SK-N-SH treated with all-trans-retinoic acid at 6 μM for 48 hours (cell line): ENCODE measurements at regions not wholly inside any gene's neighbourhood (a gene's known extent, or its start where the extent isn't known, plus 50 kb on each side); places are given as distances from the start of the nearest gene placed in this dataset.

Source experiments
- ATAC-seq: fragments of 200-7000 bp; cut with Tn5 transposase; 3 replicates; pipeline ENCODE4 v1.9.1; 2020; ENCODE audit warnings: mild to moderate bottlenecking, moderate library complexity
- ARNTL ChIP-seq: fragments of 450-650 bp; formaldehyde crosslinking; IDR thresholded peaks from 2 replicates; pipeline ENCODE4 v1.5.0; 2020; ENCODE audit warnings: low read depth, mild to moderate bottlenecking, moderate library complexity, borderline replicate concordance
- BACH2 ChIP-seq: fragments of 250-450 bp; sonication (Bioruptor Pico); IDR thresholded peaks from 2 replicates; pipeline ENCODE4 v1.9.0; 2021; ENCODE audit warnings: mild to moderate bottlenecking, borderline replicate concordance
- CREB5 ChIP-seq: fragments of 250-450 bp; sonication (Bioruptor Pico); IDR thresholded peaks from 2 replicates; pipeline ENCODE4 v1.5.1; 2020; ENCODE audit warnings: low read depth, mild to moderate bottlenecking, moderate library complexity
- GLIS3 ChIP-seq: fragments of 250-450 bp; sonication (Bioruptor Pico); IDR thresholded peaks from 2 replicates; pipeline ENCODE4 v1.5.0; 2020; ENCODE audit warnings: mild to moderate bottlenecking, moderate library complexity
- OSR1 ChIP-seq: fragments of 250-450 bp; sonication (Bioruptor Pico); IDR thresholded peaks from 2 replicates; pipeline ENCODE4 v1.8.0; 2022; ENCODE audit warnings: moderate library complexity, mild to moderate bottlenecking, inconsistent platforms
- PATZ1 ChIP-seq: fragments of 250-450 bp; sonication (Bioruptor Pico); IDR thresholded peaks from 2 replicates; pipeline ENCODE4 v1.8.0; 2020; ENCODE audit warnings: mild to moderate bottlenecking, moderate library complexity, borderline replicate concordance
- POU6F1 ChIP-seq: fragments of 250-450 bp; sonication (Bioruptor Pico); IDR thresholded peaks from 2 replicates; pipeline ENCODE4 v1.8.0; 2021; ENCODE audit warnings: low read depth, mild to moderate bottlenecking, moderate library complexity, borderline replicate concordance
- PPARA ChIP-seq: fragments of 250-450 bp; sonication (Bioruptor Pico); IDR thresholded peaks from 2 replicates; pipeline ENCODE4 v1.5.0; 2020; ENCODE audit warnings: mild to moderate bottlenecking, borderline replicate concordance
- RARB ChIP-seq: fragments of 250-450 bp; sonication (Bioruptor Pico); IDR thresholded peaks from 2 replicates; pipeline ENCODE4 v1.8.0; 2021; ENCODE audit warnings: mild to moderate bottlenecking, moderate library complexity
- SNAI2 ChIP-seq: fragments of 250-450 bp; sonication (Bioruptor Pico); IDR thresholded peaks from 2 replicates; pipeline ENCODE4 v1.5.0; 2020; ENCODE audit warnings: mild to moderate bottlenecking, moderate library complexity
- TCF4 ChIP-seq: fragments of 250-450 bp; sonication (Bioruptor Pico); IDR thresholded peaks from 2 replicates; pipeline ENCODE4 v1.8.0; 2021; ENCODE audit warnings: mild to moderate bottlenecking, moderate library complexity, borderline replicate concordance
- TSHZ2 ChIP-seq: fragments of 250-450 bp; sonication (Bioruptor Pico); IDR thresholded peaks from 2 replicates; pipeline ENCODE4 v1.5.0; 2020; ENCODE audit warnings: mild to moderate bottlenecking, moderate library complexity
- ZFP3 ChIP-seq: fragments of 250-450 bp; sonication (Bioruptor Pico); IDR thresholded peaks from 2 replicates; pipeline ENCODE4 v1.5.0; 2020; ENCODE audit warnings: mild to moderate bottlenecking, moderate library complexity
- ZNF565 ChIP-seq: fragments of 450-650 bp; formaldehyde crosslinking; conservative IDR thresholded peaks from 2 replicates; pipeline ENCODE4 v1.5.0; 2020; ENCODE audit warnings: low read depth, mild to moderate bottlenecking, moderate library complexity
- ZNF70 ChIP-seq: fragments of 450-650 bp; formaldehyde crosslinking; IDR thresholded peaks from 2 replicates; pipeline ENCODE4 v1.5.0; 2020; ENCODE audit warnings: mild to moderate bottlenecking, moderate library complexity
- ZNF8 ChIP-seq: fragments of 450-650 bp; formaldehyde crosslinking; IDR thresholded peaks from 2 replicates; pipeline ENCODE4 v1.5.0; 2020; ENCODE audit warnings: mild to moderate bottlenecking, moderate library complexity

- no peak for ATAC-seq
- TF ChIP-seq PPARA (CRISPR knock-in tag), result no peak
- no peak for TF ChIP-seq SNAI2
- no peak for TF ChIP-seq POU6F1 (CRISPR knock-in tag)
- no peak for TF ChIP-seq ARNTL (CRISPR knock-in tag)
- TF ChIP-seq RARB (CRISPR knock-in tag), result no peak
- TF ChIP-seq PATZ1 (CRISPR knock-in tag), result no peak
These were observed 82.4 kb upstream of the DLG1 start for GRCh38 chr3:197380786-197381185.

- ATAC-seq, result no peak
- TF ChIP-seq TCF4 (CRISPR knock-in tag) (no peak), RARB (CRISPR knock-in tag) (no peak), ZNF565 (CRISPR knock-in tag) (no peak), OSR1 (CRISPR knock-in tag) (no peak), PATZ1 (CRISPR knock-in tag) (no peak), TSHZ2 (CRISPR knock-in tag) (no peak)
These were observed 80.7 kb upstream of the DLG1 start for GRCh38 chr3:197378985-197379718.

GRCh38 chr3:197376735-197377555 lies 78.5 kb upstream of the DLG1 start:
- ATAC-seq, result no peak
- TF ChIP-seq OSR1 (CRISPR knock-in tag), result no peak
- no peak for TF ChIP-seq POU6F1 (CRISPR knock-in tag)
- TF ChIP-seq BACH2 (CRISPR knock-in tag), result no peak
- no peak for TF ChIP-seq ZNF70
- no peak for TF ChIP-seq ZNF8 (CRISPR knock-in tag)
- TF ChIP-seq GLIS3, result no peak
- TF ChIP-seq ZFP3 (CRISPR knock-in tag), result no peak
- no peak for TF ChIP-seq SNAI2
- no peak for TF ChIP-seq PPARA (CRISPR knock-in tag)
- no peak for TF ChIP-seq TSHZ2 (CRISPR knock-in tag)
- TF ChIP-seq RARB (CRISPR knock-in tag), result no peak
- no peak for TF ChIP-seq CREB5 (CRISPR knock-in tag)
- TF ChIP-seq TCF4 (CRISPR knock-in tag), result no peak
- TF ChIP-seq, all 23 proteins: peak for 0
